Stimulated activated CD8-positive, alpha-beta memory T cell treated with anti-CD3 and anti-CD28 coated beads, Interleukin-7, amount 100 ng/mL, for 24 hours (primary cell): ENCODE measurements at regions not wholly inside any gene's neighbourhood (a gene's known extent, or its start where the extent isn't known, plus 50 kb on each side); places are given as distances from the start of the nearest gene placed in this dataset.
"Not testable (repeated sequence)": the region's sequence is repeated elsewhere in the genome, so short reads cannot be mapped to it uniquely, and the experiment has no call there.

Source experiments
- DNase-seq: peaks from one replicate; pipeline ENCODE4 v3.0.0-alpha.2; 2020; ENCODE audit warnings: low read depth

DNA sequence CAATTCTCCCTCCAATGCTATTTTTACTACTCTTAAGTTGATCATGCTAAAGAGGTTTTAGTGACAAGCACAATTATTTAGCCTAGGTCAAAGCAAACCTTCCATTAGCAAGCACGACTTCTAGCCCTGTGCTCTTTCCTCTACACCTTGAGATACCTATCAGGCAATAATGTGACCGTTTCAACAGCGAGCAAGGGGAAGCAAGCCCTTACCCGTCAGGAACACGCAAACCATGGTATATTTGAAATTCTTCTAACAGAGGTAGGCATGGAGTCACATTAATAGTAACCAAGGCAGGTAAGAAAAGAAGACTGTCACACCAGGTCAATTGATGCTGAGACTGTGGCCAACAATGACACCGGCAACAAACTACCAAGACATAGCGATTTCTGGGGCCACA is 68.9 kb upstream of the VGLL4 start:
- no peak for DNase-seq

DNA sequence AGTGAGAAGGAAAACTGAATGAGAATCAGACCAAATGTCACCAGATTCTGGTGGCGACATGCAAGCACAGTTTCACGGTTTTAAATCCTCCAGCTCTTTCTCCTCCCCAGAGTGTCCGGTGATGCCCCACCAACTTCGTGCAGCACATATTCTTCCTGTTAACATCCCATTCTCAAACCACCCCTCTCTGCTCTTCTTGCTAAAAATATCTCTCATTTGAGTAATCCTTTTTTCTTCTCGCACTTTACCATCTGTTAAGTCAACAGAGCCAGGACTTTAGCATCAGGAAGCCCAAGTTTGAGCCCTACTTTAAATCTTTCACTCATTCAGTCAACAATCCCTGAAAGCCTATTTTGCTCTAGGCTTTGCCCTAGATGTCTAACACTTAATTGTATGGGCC is 68.2 kb upstream of the VGLL4 start:
- DNase-seq = no peak

DNA sequence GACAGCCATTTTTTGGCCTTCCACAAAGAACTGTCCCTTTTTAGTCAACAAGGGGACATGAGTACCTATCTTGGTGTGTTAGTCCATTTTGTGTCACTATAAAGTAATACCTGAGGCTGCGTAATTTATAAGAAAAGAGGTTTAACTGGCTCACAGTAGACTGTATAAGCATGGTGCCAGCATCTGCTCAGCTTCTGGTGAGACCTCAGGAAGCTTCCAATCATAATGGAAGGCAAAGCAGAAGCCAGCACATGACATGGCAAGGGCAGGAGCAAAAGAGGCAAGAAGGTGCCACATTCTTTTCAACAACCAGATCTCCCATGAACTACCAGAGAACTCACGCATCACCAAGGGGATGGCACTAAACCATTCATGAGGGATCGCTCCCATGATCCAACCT is 66.1 kb upstream of the VGLL4 start:
- DNase-seq = no peak

DNA sequence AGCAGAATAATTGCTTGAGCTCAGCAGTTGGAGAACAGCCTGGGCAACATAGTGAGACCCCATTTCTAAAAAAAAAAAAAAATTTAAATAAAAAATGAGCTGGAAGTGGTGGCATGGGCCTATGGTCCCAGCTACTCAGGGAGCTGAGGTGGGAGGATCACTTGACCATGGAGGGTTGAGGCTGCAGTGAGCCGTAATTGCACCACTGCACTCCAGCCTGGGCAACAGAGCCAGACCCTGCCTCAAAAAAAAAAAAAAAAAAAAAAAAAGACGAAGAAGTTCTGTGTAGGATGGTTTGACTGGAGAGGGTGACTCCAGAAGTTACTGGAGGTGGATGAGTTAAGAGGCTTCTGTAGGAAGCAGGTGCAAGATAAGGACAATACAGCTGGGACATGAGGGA is 63.4 kb upstream of the VGLL4 start:
- DNase-seq = not testable (repeated sequence)

DNA sequence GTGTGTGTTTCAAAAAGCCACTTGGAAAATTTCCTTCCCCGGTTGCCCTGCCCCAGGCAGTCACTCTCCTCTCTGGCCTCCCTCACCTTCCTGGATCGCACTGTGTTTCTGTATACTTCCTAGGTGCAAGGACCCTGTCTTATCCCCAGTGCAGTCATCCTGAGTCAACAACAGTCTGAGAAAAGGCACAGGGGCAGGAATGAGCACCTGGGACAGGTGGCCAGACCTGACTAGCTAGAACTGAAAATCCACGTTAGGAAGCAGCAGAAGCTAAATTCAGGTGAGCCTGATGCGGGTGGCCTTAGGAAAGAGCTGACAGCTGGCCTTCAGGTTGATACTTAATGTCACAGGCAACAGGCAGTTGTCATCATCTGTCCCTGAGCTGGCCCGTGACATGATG is 62.9 kb upstream of the VGLL4 start:
- no peak for DNase-seq

DNA sequence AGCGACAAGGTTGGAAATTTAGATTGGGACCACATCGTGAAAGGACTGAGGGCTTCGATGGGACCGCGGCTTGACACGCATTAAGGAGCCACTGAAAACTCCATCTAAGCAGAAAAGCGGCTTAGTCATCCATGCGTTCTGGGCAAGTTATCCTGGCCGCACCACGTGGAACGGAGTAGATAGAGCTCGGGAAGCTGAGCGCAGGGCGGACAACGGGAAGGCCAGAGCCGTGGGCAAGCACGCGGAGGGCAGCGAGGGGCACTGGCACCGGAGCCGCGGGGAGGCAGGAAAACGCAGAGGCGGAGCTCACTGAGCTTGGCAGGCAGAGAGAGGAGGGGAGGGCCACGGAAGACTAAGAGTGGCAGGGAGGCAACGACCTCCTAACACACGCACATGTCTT is 61.3 kb upstream of the VGLL4 start:
- DNase-seq = no peak

DNA sequence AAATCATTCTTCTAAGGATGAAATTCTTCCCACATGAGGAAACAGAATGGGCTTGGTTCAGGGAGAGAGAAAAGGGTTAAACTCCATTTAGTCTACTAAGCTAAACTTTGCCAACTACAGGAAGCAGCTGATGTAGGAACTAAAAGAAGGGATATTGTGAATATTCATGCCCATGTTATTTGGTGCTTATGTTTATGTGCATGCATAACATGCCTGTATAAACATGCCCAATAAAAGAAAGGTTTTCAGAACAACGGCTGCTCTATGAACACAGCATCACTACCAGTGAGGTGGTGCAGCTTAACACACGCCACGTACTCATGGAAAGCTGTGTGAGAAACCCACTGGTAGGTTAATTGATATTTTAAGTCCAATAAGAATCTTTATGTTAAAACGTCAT is 59.4 kb upstream of the VGLL4 start:
- no peak for DNase-seq

DNA sequence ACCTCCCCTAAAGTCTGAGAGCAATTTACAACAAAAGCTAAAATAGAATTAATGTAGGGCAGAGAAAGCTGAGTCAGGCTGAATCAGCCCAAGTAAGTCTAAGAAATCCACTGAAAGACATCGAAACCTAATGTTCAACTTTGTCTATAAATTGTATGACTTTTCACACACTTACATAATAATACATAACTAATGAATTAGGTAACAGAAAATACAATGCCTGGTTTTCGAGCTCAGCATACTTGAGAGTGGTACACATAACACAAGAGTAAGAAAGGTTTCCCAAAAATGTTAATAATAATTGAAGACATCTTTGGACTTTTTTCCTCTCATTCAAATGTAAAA is 55.3 kb upstream of the VGLL4 start:
- DNase-seq = no peak

DNA sequence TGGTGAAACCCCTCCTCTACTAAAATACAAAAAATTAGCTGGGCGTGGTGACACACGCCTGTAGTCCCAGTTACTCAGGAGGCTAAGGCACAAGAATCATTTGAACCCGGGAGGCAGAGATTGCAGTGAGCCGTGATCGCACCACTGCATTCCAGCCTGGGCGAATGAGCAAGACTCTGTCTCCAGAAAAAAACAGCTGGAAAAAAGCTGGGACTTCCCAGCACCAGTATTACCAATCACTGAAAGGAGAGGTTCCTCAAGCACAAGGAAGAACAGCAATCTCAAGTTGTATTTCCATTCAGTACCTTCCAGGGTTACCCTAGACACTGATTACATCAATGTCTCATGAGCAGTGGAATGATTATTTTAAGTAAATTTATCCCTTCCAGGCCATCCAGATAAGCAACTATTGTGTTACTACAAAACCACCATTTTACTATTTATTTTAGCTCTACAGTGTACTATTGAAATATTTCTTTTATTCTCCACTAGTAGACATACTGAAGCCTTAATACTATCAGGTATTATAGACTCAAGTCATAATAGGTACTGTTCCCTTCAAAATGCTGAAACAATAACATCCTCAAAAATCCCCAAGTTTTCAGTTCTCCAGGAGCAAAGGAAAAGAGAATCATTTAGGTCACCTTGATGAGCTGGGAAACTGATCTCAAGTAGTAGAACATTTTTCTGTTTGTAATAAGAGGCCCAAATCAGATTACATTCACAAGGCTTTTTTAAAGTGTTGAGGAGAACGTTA is 54.8 kb upstream of the VGLL4 start:
- no peak for DNase-seq

DNA sequence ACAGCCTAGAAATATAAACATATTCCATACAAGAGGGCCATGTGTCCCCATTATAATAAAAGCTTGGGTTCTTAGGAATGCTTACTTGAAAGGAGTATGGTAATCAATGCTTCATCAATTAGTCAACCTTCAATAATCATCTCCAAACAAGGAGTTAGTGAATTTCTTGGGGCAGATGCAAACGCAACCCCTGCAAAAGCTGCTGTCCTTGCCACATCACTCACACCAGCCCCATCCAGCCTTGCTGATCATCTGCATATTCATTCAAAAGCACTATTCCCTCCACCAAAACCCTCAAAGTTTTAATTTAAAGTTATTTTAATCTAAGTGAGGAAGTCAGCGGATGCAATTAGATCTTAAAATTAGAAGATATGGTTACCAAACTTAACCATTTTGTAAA is 54.0 kb upstream of the VGLL4 start:
- no peak for DNase-seq

DNA sequence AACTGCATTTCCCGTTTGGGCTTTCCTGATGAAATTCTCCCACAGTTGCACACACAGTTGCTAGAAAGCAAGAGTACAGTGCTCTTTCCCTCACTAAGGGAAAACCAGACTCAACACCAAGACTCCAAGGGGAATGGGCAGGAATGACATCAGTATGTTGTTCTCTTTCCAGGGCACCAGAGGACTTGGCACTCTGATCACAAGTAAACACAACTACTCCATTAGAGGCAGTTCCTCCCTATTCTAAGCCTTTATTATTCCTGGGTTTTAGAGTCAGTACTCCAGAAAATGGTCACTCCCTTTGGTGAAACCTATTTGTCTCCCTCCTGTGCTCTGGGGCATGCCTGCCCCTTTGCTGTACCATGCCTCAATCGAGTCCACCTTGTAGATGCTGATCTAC is 52.3 kb upstream of the VGLL4 start:
- DNase-seq = no peak
